Hypothalamus (tissue), 51 donors: ENCODE measurements at regions not wholly inside any gene's neighbourhood (a gene's known extent, or its start where the extent isn't known, plus 50 kb on each side); places are given as distances from the start of the nearest gene placed in this dataset.
"Not testable (repeated sequence)": the region's sequence is repeated elsewhere in the genome, so short reads cannot be mapped to it uniquely, and the experiment has no call there.

Experiments
- DNase-seq, 51 donors: peaks; one replicate each; lab custom pipeline; 2025; lab: John Stamatoyannopoulos, UW

GRCh38 chr18:67145586-67146292 lies 370.8 kb downstream of the DSEL start:
- DNase-seq: no peak

DNA sequence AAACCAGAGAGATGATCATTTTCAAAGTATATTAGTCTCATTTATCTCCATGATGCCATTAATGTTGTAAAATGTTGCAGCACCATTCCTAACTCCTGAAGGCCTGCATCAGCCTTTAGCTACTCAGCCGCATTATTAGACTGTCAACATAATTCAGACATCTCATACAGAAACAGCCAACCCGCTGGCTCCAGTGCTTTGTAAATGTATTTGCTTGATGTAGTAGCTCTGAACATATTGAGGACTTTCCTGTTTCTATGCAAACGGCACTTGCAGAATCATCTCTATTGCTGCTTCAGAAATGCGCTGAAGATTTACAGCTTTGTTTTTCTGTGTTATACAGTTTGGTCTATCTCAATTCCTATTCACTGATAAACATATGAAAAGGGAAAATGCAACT lies 372.2 kb downstream of the DSEL start:
- no peak for DNase-seq

- no peak for DNase-seq
These were observed 373.5 kb downstream of the DSEL start for GRCh38 chr18:67143028-67143427.

- DNase-seq: no peak
These were observed 373.9 kb downstream of the DSEL start for GRCh38 chr18:67142604-67143003.

- no peak for DNase-seq
These were observed 376.0 kb downstream of the DSEL start for GRCh38 chr18:67140495-67140894.

DNA sequence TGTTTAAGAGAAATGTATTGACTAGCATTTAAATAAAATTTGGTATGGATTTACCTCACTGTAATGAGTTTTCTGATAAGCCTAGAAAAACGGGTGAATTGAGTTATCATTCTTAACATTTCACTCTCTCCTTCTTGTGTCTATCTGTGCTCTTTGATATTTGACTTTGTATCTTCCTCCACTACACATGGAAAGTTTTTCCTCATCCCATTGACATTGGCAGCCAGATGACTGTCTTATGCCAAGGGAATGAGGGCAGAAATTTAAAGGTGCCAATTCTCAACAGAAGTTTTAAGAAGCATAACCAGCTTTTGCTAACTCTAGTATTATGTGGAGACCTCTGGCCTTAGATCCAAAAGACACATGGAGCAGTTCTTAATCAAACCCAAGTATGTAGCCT lies 376.6 kb downstream of the DSEL start:
- DNase-seq: no peak

- no peak for DNase-seq
These were observed 380.5 kb downstream of the DSEL start for GRCh38 chr18:67135981-67136380.

DNA sequence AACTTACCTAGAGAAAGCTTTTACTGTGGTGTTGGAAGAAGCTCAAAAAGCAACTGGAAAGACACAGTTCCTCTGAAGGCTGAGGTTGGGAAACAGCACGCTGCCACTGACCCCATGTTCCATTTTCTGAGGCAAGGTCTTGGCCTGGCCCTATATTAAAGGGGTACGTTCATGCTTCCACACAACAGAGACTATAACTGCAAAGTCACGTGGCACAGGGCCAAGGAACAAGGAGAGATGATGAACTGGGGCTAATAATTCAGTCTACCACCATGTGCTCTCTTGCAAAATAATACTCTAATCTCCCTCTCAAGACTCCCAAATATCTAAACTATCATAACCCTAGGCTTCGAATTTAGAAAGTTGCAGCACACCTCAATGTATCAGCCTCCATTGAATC lies 381.6 kb downstream of the DSEL start:
- DNase-seq: no peak

DNA sequence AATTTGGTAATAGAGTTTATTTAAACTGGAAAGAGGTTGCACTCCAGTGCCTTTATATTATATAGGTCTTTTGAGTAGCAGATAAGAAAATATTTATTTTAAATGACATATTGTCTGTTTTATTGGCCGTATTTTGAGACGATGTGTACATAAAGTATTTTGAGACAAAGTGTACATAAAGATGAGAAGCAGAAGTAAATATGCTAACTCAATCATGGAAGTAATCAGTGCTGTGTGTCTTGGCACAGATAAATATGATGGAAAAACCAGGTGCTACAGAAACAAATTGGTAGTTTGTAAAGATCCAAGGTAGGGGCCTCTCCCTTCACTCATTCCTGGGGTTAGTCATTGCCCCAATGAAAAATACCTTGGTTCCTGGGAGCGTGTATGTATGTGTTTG lies 382.9 kb downstream of the DSEL start:
- DNase-seq: no peak

GRCh38 chr18:67132919-67133318 lies 383.6 kb downstream of the DSEL start:
- no peak for DNase-seq

GRCh38 chr18:67131498-67131897 lies 385.0 kb downstream of the DSEL start:
- DNase-seq: no peak

- DNase-seq: not testable (repeated sequence)
These were observed 389.8 kb downstream of the DSEL start for GRCh38 chr18:67126751-67127150.

DNA sequence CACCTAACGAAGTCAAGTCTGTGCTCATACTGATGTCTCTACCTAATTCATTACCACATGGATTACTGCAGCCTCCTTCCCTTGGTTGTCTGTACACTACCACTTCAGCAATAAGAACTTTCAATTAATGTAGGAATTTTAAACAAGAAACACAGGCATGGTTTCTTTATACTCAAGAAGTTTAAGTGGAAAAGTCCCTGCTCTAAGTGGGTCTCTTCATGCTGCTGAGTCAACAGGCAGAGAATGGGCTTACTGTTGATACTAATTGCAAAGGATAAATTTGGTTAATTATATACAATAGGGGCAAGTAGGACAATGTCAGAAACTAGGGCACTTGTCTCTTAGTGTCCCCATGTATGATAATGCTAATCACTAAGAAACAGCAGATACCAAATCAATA lies 392.6 kb downstream of the DSEL start:
- no peak for DNase-seq

GRCh38 chr18:67117804-67118203 lies 398.7 kb downstream of the DSEL start:
- DNase-seq: no peak

DNA sequence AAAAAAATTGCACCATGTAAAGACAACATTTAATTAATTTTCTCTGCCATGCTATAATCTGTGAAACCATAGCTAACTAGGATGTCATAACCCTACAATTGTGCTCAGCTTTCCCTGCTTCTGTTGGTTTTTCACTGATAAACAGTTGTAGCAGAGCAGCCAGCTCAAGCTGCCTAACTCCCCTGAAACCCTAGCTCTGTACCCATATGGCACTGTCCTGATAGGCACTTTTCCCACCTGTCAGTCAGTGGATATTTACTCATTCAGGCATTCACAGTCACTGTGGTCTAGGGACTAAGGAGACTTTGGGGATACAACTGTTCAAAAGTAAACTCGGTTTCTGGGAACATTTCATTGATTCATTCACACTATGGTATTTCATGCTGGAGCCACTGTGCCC lies 407.0 kb downstream of the DSEL start:
- DNase-seq: no peak

GRCh38 chr18:67108894-67109293 lies 407.6 kb downstream of the DSEL start:
- DNase-seq: no peak

GRCh38 chr18:67104700-67105284 lies 411.7 kb downstream of the DSEL start:
- peak in 35 of 51 donors; percentile 0 to 75 (median 35) for DNase-seq

- DNase-seq: no peak
These were observed 422.4 kb downstream of the DSEL start for GRCh38 chr18:67094123-67094522.

DNA sequence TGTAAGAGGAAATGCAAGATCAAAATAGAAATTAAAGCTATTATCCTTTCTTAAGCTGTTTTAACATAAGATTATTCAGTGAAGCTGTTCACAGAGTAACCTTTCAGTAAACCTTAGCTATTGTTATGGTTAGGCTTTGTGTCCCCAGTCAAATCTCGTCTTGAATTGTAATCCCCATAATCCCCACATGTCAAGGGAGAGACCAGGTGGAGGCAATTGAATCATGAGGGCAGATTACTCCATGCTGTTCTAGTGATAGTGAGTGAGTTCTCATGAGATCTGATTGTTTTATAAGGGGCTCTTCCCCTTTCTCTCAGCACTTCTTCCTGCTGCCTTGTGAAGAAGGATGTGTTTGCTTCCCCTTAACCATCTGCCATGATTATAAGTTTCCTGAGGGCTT lies 424.4 kb downstream of the DSEL start:
- DNase-seq: no peak

GRCh38 chr18:67081482-67082211 lies 434.9 kb downstream of the DSEL start:
- DNase-seq: no peak

DNA sequence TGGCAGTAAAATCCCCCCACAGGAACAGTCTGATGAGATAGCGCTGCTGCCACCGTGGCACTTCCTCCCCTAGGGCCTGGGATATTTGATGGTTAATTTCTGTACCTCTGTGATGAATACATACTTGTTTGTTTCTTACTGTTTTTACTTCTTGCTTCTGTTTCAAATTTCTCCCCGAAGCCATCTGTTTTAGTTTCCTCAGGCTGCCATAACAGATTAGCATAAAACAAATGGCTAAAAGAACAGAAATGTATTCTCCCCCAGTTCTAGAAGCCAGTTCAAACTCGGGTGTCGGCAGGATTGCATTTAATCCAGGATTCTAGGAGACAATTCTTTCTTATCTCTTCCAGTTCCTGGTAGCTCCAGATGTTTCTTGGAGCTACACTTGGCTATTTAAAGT lies 435.9 kb downstream of the DSEL start:
- no peak for DNase-seq

GRCh38 chr18:67074309-67074708 lies 442.2 kb downstream of the DSEL start:
- no peak for DNase-seq
